GM18868 (cell line): ENCODE measurements at regions not wholly inside any gene's neighbourhood (a gene's known extent, or its start where the extent isn't known, plus 50 kb on each side); places are given as distances from the start of the nearest gene placed in this dataset.
"Not testable (repeated sequence)": the region's sequence is repeated elsewhere in the genome, so short reads cannot be mapped to it uniquely, and the experiment has no call there.

ENCODE experiments used
- ATAC-seq: cut with Tn5 transposase; IDR thresholded peaks from one replicate; pipeline ENCODE4 v1.9.1; 2021; ENCODE audit warnings: mild to moderate bottlenecking, moderate library complexity; ENCODE audit not compliant: unreplicated experiment

DNA sequence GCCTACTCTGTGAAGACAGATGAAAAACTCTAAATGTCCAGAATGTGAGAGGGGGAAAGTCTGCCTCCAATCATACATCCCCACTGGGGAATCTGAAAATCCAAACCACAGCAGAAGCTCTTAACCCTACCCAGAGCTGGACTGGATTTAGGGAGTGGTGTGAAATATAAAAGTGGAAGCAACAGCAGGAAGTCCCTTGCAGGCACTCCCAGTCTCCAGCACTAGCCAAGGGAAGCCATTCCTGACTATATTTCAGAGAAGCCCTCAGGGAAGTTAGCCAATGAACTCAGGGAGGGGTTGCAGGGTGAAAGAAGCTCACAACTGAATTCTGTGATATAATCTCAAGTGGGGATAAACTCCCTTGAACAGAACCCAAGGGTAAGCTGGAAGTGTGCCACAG lies 51.5 kb downstream of the CRPPA start:
- no peak for ATAC-seq

- ATAC-seq: not testable (repeated sequence)
These were observed 52.0 kb downstream of the CRPPA start for GRCh38 chr7:16369309-16369708.

DNA sequence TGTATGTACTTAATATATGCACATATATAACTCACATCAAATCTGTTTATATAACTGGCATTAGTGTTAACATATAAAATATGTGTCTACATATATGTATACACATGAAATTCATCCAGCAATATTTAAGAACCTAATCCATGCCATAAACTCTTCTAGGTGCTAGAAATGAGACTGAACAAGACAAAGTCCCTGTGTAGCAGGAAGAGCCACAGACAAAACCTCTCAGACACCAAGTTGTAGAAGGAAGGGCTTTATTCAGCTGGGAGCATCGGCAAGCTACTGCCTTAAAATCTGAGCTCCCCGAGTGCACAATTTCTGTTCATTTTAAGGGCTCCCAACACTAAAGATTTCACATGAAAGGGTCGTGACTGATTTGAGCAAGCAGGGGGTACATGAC lies 52.5 kb downstream of the CRPPA start:
- ATAC-seq: no peak

GRCh38 chr7:16367115-16367514 lies 54.2 kb downstream of the CRPPA start:
- no peak for ATAC-seq

DNA sequence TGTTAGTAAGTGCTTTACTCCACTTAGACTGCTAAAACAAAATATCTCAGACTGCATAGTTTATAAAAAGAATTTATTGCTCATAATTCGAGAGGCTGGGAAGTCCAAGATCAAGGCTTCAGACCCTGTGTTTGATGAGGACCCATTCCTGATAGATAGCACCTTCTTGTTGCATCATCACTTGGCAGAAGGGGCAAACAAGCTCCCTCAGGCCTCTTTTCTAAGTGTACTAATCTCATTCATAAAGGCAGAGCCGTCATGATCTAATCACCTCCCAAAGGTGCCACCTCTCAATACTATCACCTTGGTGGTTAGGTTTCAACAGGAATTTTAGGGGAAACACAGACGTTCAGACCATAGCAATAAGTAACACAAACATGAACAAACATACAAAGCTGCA lies 55.4 kb downstream of the CRPPA start:
- ATAC-seq: no peak

DNA sequence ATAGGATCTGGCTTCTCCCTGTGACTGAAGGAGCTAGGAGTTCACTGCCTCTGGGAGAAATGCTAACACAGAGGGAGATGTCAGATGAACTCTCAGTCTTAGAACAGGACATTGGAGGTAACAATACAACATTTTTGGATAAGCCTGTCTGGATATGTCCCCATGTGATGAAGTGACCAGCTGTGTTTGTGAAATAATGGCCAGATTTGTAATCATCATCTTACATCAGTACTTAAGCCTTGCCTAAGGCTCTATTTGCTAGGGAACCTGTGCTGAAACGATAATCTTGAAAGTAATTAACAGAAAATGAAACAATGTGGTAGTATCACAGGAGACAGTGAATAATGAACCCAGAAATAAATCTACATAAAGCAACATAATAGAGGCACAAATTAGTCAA lies 56.2 kb downstream of the CRPPA start:
- ATAC-seq: no peak

DNA sequence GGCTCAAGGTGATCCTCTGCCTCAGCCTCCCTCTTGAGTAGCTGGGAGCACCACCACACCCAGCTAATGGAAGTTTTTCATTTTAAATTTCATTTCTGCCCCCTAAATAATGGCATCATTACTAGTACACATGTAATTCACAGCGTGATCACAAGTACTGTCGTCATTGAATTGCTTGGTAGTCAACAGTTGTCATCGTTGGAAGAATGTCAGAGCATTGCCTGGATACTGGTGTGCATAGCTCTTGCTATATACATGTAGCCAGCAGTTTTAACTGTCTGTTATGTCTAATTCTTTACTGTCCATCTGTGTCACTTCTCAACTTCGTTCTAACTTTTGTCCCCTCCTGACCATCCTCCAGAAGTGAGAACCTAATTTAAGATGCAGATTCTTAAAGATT lies 62.1 kb downstream of the CRPPA start:
- ATAC-seq: no peak

- no peak for ATAC-seq
These were observed 63.4 kb downstream of the CRPPA start for GRCh38 chr7:16357921-16358320.

DNA sequence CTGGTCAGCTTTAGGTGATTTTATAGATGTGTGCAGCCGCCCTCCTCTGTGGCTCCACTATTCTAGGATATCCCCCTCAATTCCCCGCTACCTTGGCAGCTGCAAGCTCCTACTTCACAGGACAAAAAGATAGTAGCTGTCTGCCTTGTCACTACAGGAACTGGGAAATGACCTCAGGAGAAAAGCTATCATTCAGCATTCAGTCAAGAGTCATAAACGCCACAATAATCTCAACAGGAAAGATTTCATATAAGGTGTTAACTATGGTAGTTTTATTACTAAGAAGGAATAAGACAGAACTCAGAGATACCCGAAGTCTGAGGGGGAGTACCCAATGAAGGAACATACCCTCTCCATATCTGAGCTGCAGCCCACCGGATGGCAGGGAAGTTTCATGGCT lies 63.9 kb downstream of the CRPPA start:
- ATAC-seq: no peak

DNA sequence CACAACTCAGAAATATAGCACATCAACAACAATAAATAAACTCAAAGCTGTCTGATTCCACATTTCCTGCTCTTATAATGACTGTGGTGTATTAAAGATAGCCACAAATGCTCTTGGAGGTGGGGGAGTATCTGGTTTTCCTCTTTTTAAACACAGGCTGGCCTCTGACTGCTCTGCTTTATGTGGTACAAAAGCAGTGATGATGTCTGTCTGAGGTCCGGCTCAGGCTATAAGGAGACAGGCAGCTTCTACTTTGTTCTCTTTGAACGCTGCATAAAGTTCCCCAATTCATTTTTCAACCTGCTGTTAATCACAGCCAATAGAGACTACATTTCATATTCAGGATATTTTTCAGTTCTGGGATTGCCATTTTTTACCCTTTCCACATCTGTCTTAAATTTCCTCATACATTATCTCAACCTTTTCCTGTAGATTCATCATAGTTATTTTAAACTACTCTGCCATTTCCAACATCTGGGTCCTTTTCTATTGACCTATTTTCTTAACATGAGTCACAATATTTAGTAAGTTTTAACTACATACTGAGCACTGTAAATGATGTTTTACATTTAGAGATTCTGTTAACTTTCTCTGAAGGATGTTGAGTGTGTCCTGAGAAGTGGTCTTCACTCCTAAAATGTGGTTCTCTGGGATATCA lies 64.9 kb downstream of the CRPPA start:
- no peak for ATAC-seq

GRCh38 chr7:16354573-16354972 lies 66.8 kb downstream of the CRPPA start:
- ATAC-seq: no peak

DNA sequence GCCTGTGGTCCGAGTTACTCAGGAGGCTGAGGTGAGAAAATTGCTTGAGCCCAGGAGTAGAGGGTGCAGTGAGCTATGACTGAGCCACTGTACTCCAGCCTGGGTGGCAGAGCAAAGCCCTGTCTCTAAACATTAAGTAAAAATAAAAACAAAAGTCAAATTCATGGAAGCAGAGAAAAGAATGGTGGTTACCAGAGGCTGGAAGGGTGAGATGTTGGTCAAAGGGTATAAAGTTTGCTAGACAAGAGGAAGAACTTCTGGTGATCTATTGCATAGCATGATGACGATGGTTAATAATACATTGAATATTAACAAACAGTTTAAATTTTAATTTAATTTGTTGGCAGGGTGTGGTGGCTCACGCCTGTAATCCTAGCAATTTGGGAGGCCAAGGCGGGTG lies 68.1 kb downstream of the CRPPA start:
- no peak for ATAC-seq

DNA sequence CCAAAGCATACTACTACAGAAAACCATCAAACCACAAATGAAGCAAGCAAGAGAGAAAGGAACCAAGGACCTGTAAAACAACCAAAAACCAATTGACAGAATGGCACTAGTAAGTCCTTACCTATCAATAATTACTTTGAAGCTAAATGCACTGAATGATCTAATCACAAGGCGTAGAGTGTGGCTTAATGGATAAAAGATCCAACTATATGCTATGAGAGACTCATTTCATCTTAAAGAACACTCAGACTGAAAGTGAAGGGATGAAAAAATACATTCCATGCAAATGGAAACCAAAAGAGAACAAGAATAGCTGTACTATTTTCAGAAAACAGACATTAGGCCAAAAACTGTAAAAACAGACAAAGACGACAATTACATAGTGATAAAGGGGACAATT lies 70.7 kb downstream of the CRPPA start:
- no peak for ATAC-seq

DNA sequence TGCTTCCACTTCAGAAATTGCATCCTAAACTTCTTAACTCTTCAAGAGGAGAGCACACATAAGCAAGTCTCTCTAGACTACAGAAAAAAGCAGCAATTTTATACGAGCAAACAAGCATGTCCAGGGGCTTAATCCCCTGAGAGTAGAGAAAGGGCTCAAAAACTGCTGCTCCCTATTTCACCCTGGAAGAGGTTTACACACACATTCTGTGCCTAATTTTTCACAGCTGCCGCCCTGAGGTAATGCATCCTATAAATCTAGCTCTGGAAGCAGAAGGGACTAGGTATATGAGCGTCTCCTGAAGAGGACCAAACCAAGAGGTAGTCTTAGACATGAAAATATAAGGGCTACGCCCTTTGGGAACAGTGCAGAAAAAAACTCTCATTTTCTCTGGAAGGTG lies 73.1 kb downstream of the CRPPA start:
- ATAC-seq: no peak

DNA sequence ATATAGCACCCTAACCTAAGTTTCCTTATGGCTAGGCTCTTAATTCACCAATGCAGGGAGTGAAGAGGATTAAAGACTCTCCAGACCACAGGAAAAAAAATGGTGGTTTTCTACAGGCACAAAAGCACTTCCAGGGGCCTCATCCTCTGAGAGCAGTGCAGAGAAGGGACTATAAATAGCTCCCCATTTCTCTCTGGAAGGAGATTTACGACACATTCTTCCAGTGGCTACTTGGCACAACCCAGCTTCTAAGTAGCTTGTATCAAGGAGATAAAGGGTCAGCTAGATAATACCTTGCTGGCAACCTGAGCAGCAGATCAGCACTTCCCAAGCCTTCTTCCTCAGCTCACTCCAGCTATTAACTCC lies 73.5 kb downstream of the CRPPA start:
- no peak for ATAC-seq

- no peak for ATAC-seq
These were observed 74.1 kb downstream of the CRPPA start for GRCh38 chr7:16347066-16347826.

GRCh38 chr7:16345979-16346958 lies 75.1 kb downstream of the CRPPA start:
- ATAC-seq: no peak

DNA sequence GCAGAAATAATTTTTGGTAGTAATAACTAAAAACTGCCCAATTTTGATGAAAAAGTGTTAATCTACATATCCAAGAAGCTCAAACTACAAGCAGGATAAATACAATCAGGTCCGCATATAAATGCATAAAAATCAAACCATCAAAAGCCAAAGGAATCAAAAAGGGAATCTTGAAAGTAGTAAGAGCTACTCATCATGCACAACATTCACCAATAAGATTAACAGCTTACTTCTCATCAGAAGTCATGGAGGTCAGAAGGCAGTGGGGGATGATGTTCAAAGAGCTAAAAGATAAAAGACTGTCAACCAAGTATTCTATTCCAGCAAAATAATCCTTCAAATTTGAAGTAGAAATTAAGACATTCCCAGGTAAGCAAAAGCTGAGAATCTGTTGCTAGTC lies 76.4 kb downstream of the CRPPA start:
- no peak for ATAC-seq

DNA sequence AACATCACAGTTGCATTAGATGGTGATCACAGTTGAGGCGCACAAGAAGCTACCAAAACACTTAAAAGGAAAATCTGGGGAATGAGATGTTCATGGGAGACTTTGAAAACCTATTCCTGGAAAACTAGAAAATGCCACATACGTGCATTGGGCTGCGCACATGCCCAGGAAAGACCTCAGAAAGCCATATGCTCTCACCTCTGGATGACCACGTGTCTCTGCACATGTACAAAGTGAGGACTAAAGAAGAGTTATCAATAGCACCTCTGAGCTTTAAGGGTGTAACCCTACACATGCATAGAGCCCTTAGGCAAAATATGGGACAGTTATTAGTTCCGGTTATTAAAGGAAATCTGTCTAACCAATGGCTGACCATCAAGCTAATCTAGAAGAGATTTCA lies 77.7 kb downstream of the CRPPA start:
- ATAC-seq: no peak

- no peak for ATAC-seq
These were observed 83.3 kb downstream of the CRPPA start for GRCh38 chr7:16338065-16338464.

- ATAC-seq: no peak
These were observed 95.2 kb downstream of the CRPPA start for GRCh38 chr7:16326106-16326505.

- no peak for ATAC-seq
These were observed 98.0 kb downstream of the CRPPA start for GRCh38 chr7:16323313-16323712.
